ENCODE measurements at regions not wholly inside any gene's neighbourhood (a gene's known extent, or its start where the extent isn't known, plus 50 kb on each side); places are given as distances from the start of the nearest gene placed in this dataset.

- Mint-ChIP-seq H3K4me1 (peaks cover 3% of the 10 kb centered on the region; the same call in 2 of the 3 replicates), H3K36me3 (ENCODE audit: low read depth) (peaks cover 15% of the 10 kb centered on the region; the same call in 2 of the 3 replicates), H3K4me3 (peak overlapping the region; percentile 92), H3K9me3 (no peaks in the 10 kb centered on the region), H3K27me3 (ENCODE audit: insufficient read depth, low read depth, poor library complexity) (peaks cover 7% of the 10 kb centered on the region), H3K27ac (no peak overlapping the region; the same call in 1 of the 2 replicates)
- Histone ChIP-seq H3K4me2 (peak overlapping the region; percentile 76), H3K9me2 (ENCODE audit: insufficient read depth) (no peaks in the 10 kb centered on the region), H2AFZ (no peak overlapping the region), H3K4me3 (peak overlapping the region; percentile 79), H3K4me1 (ENCODE audit: insufficient read depth) (no peaks in the 10 kb centered on the region), H3K27ac (ENCODE audit: low read depth) (peak overlapping the region; percentile 93), H3K79me2 (replicated peaks; ENCODE audit: insufficient read depth) (peaks cover 36% of the 10 kb centered on the region), H3K27me3 (ENCODE audit: insufficient read depth) (no peaks in the 10 kb centered on the region), H3K36me3 (ENCODE audit: insufficient read depth) (peaks cover 8% of the 10 kb centered on the region), H4K20me1 (replicated peaks; ENCODE audit: insufficient read depth) (no peaks in the 10 kb centered on the region; the same call in 1 of the 2 replicates), H3F3A (replicated peaks; ENCODE audit: low read depth) (no peaks in the 10 kb centered on the region)
- DNase-seq (ENCODE audit: low spot score) (peak; percentile 3), ATAC-seq (no peak)
- TF ChIP-seq EZH2 (IDR thresholded peaks at IDR 0.05; ENCODE audit: low read depth, unreplicated experiment) (no peak), CTCF (conservative IDR thresholded peaks at IDR 0.05; ENCODE audit: low read depth in 2 of 2) (no peak), ZNF462 (CRISPR knock-in tag; IDR thresholded peaks at IDR 0.05) (no peak), STAT1 (IDR thresholded peaks at IDR 0.05; ENCODE audit: unreplicated experiment) (no peak), ZNF114 (CRISPR knock-in tag; IDR thresholded peaks at IDR 0.05) (no peak), JUNB (IDR thresholded peaks at IDR 0.05; ENCODE audit: unreplicated experiment) (no peak), NANOG (IDR thresholded peaks at IDR 0.05; ENCODE audit: borderline replicate concordance) (no peak)
Measured at GRCh38 chr7:67301667-67302066, 305.0 kb downstream of the TYW1 start.
